ENCODE measurements at regions not wholly inside any gene's neighbourhood (a gene's known extent, or its start where the extent isn't known, plus 50 kb on each side); places are given as distances from the start of the nearest gene placed in this dataset.

GRCh38 chr22:49320714-49321476 is 506.8 kb downstream of the BRD1 start:
- TF ChIP-seq POLR2A (IDR thresholded peaks at IDR 0.05) (no peak), CTCF (IDR thresholded peaks at IDR 0.05) (no peak)

All from esophagus squamous epithelium (tissue), 4 donors.